ENCODE measurements at regions not wholly inside any gene's neighbourhood (a gene's known extent, or its start where the extent isn't known, plus 50 kb on each side); places are given as distances from the start of the nearest gene placed in this dataset.

DNA sequence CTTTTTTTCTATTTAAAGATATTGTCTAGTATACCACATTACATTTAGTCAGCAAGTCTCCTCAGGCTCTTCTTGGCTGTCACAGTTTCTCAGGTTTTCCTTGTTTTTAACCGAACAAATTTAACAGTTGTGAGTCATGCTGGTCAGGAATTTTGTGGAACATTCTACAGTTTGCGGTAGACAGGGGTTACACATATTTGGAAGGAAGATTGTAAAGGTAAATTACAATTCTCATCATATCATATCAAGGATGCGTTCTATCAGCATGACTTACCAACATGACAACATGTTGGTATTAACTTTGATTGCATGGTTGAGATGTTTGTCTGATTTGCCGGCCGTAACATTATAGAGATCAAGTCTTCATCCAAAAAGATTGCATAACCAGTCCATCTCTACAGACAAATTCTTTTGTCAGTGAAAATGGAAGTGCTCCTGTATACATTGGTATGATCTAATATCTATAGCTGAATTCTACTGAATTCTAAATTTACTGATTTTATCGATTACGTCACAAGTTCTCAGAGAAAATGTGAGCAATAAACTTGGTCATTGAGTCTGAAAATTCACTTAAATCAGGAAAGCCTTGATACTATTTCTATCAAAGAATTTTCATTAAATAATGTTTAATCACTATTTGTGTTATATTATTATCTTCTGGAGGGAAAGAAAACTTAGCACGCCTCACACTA is 664.4 kb upstream of the SLC8A1 start:
- no peak for DNase-seq
- CTCF ChIA-PET = no interaction called here
- Mint-ChIP-seq H3K27ac (no peak overlapping the region), H3K27me3 (no peaks in the 10 kb centered on the region), H3K9me3 (peaks cover 3% of the 10 kb centered on the region), H3K4me3 (no peak overlapping the region), H3K4me1 (no peaks in the 10 kb centered on the region), H3K36me3 (ENCODE audit: low read depth) (no peaks in the 10 kb centered on the region)
- POLR2A ChIA-PET = no interaction called here

GRCh38 chr2:41119489-41119888 is 667.6 kb upstream of the SLC8A1 start:
- H3K36me3 Mint-ChIP-seq (ENCODE audit: low read depth) = no peaks in the 10 kb centered on the region
- CTCF ChIA-PET = no interaction called here
- H3K27ac Mint-ChIP-seq = no peak overlapping the region

GRCh38 chr2:41123341-41123740 is 671.5 kb upstream of the SLC8A1 start:
- ChIA-PET POLR2A (no interaction called here), CTCF (no interaction called here)
- H3K4me1 Mint-ChIP-seq = no peaks in the 10 kb centered on the region
- peaks cover 2% of the 10 kb centered on the region for H3K9me3 Mint-ChIP-seq
- DNase-seq = no peak
- no peak overlapping the region for H3K27ac Mint-ChIP-seq
- no peaks in the 10 kb centered on the region for H3K36me3 Mint-ChIP-seq (ENCODE audit: low read depth)
- H3K27me3 Mint-ChIP-seq = no peaks in the 10 kb centered on the region
- H3K4me3 Mint-ChIP-seq = no peak overlapping the region

More at GRCh38 chr2:41119489-41119888, 667.6 kb upstream of the SLC8A1 start:
- H3K4me1 Mint-ChIP-seq = no peaks in the 10 kb centered on the region
- H3K9me3 Mint-ChIP-seq = peaks cover 2% of the 10 kb centered on the region
- no peaks in the 10 kb centered on the region for H3K27me3 Mint-ChIP-seq
- POLR2A ChIA-PET = no interaction called here
- no peak overlapping the region for H3K4me3 Mint-ChIP-seq
- no peak for DNase-seq

DNA sequence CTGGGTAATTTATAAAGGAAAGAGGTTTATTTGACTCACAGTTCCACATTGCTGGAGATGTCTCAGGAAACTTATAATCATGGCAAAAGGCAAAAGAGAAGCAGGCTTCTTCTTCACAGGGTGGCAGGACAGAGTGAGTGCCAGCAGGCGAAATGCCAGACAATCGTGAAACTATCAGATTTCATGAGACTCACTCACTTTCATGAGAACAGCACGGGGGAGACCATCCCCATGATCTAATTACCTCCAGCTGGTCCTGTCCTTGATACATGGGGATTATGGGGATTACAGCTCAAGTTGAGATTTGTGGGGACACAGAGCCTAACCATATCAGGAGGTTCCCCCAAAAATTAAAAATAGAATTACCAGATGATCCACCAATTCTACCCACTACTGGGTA is 675.5 kb upstream of the SLC8A1 start:
- CTCF ChIA-PET = no interaction called here
- no peak for DNase-seq
- H3K27ac Mint-ChIP-seq = no peak overlapping the region

DNA sequence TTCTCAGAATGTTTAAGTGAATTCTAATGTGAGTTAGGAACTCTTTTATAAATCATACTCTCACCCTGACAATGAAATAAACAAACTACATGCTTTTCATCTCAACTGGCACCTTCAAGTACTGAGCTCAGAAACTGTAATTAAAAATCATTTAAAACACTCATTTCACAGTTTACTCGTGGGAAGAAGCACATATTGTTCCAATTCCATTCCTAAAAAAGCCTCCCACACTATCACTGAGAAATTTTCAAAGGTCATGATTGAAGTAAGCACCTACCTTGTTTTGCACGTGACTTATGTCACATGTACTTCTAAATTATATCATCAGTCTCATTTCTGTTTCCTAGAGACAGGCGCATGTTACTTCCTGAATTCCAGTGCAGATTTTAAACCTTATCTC is 678.1 kb upstream of the SLC8A1 start:
- CTCF ChIA-PET = no interaction called here
- DNase-seq = no peak
- POLR2A ChIA-PET = no interaction called here
- Mint-ChIP-seq H3K9me3 (no peaks in the 10 kb centered on the region), H3K4me3 (no peak overlapping the region), H3K36me3 (ENCODE audit: low read depth) (no peaks in the 10 kb centered on the region), H3K27ac (no peak overlapping the region), H3K4me1 (no peaks in the 10 kb centered on the region), H3K27me3 (no peaks in the 10 kb centered on the region)

More for the DNA sequence above, 675.5 kb upstream of the SLC8A1 start:
- H3K9me3 Mint-ChIP-seq = peaks cover 2% of the 10 kb centered on the region
- no peaks in the 10 kb centered on the region for H3K27me3 Mint-ChIP-seq
- H3K4me1 Mint-ChIP-seq = no peaks in the 10 kb centered on the region
- POLR2A ChIA-PET = no interaction called here
- no peak overlapping the region for H3K4me3 Mint-ChIP-seq
- H3K36me3 Mint-ChIP-seq (ENCODE audit: low read depth) = no peaks in the 10 kb centered on the region

GRCh38 chr2:41137031-41137430 is 685.1 kb upstream of the SLC8A1 start:
- no peak overlapping the region for H3K27ac Mint-ChIP-seq
- POLR2A ChIA-PET = no interaction called here
- no peaks in the 10 kb centered on the region for H3K36me3 Mint-ChIP-seq (ENCODE audit: low read depth)
- no peak for DNase-seq
- CTCF ChIA-PET = no interaction called here
- no peak overlapping the region for H3K4me3 Mint-ChIP-seq
- peaks cover 2% of the 10 kb centered on the region for H3K9me3 Mint-ChIP-seq
- no peaks in the 10 kb centered on the region for H3K27me3 Mint-ChIP-seq
- no peaks in the 10 kb centered on the region for H3K4me1 Mint-ChIP-seq

- Mint-ChIP-seq H3K9me3 (peaks cover 4% of the 10 kb centered on the region), H3K4me3 (no peak overlapping the region), H3K27ac (no peak overlapping the region), H3K27me3 (no peaks in the 10 kb centered on the region), H3K36me3 (ENCODE audit: low read depth) (no peaks in the 10 kb centered on the region), H3K4me1 (no peaks in the 10 kb centered on the region)
- ChIA-PET CTCF (no interaction called here), POLR2A (no interaction called here)
- DNase-seq = no peak
Observed at GRCh38 chr2:41141146-41141791, 689.4 kb upstream of the SLC8A1 start.

DNA sequence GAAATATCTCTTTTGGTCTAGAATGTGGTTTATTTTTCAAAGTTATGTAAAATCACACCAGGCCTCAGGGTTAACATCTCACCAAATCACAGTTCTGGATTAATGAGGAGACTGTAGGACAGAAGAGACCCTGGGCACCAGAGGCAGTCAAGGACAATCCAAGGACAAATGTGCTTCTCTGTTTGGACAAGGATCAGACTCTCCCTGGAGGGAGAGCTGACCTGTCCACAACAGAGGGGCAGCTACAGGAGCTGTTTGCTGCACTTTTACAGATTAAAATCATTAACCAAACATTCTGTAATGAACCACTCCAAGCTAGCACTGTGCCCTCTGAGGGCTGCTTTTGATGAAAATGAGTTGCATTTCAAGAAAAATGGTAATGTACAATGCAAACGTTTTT is 690.6 kb upstream of the SLC8A1 start:
- no peak for DNase-seq
- Mint-ChIP-seq H3K27me3 (no peaks in the 10 kb centered on the region), H3K9me3 (peaks cover 4% of the 10 kb centered on the region), H3K27ac (no peak overlapping the region), H3K36me3 (ENCODE audit: low read depth) (no peaks in the 10 kb centered on the region), H3K4me1 (no peaks in the 10 kb centered on the region), H3K4me3 (no peak overlapping the region)
- POLR2A ChIA-PET = no interaction called here
- CTCF ChIA-PET = no interaction called here

- no peak overlapping the region for H3K4me3 Mint-ChIP-seq
Observed at GRCh38 chr2:41145066-41145465, 693.2 kb upstream of the SLC8A1 start.

DNA sequence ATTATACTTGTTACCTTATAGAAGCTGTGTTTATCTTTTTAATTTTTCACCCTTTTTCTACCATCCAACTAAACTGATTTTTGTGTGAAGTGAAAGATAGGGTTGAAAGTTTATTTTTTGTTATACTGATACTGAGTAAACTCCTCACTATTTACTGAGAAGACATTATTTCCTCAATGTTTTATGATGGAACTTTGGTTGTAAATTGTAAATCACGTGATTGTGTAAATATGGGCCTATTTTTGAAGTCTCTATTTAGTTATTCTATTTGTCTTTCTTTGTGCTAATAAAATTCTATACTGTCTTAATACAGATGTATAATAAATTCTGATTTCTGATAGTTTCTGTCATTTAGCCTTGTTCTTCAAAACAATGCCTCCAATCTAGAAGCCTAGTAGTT is 697.2 kb upstream of the SLC8A1 start:
- no peaks in the 10 kb centered on the region for H3K4me1 Mint-ChIP-seq
- no peaks in the 10 kb centered on the region for H3K27me3 Mint-ChIP-seq
- ChIA-PET POLR2A (no interaction called here), CTCF (no interaction called here)
- no peak for DNase-seq
- no peak overlapping the region for H3K27ac Mint-ChIP-seq
- H3K9me3 Mint-ChIP-seq = peaks cover 4% of the 10 kb centered on the region
- H3K36me3 Mint-ChIP-seq (ENCODE audit: low read depth) = no peaks in the 10 kb centered on the region
- H3K4me3 Mint-ChIP-seq = no peak overlapping the region

More at GRCh38 chr2:41145066-41145465, 693.2 kb upstream of the SLC8A1 start:
- peaks cover 4% of the 10 kb centered on the region for H3K9me3 Mint-ChIP-seq
- no peak for DNase-seq
- no peak overlapping the region for H3K27ac Mint-ChIP-seq
- no peaks in the 10 kb centered on the region for H3K27me3 Mint-ChIP-seq
- ChIA-PET POLR2A (no interaction called here), CTCF (no interaction called here)
- no peaks in the 10 kb centered on the region for H3K4me1 Mint-ChIP-seq
- no peaks in the 10 kb centered on the region for H3K36me3 Mint-ChIP-seq (ENCODE audit: low read depth)

GRCh38 chr2:41151746-41152145 is 699.9 kb upstream of the SLC8A1 start:
- ChIA-PET POLR2A (no interaction called here), CTCF (no interaction called here)
- Mint-ChIP-seq H3K4me3 (no peak overlapping the region), H3K27ac (no peak overlapping the region), H3K36me3 (ENCODE audit: low read depth) (no peaks in the 10 kb centered on the region), H3K27me3 (no peaks in the 10 kb centered on the region), H3K9me3 (peaks cover 5% of the 10 kb centered on the region), H3K4me1 (no peaks in the 10 kb centered on the region)
- no peak for DNase-seq

DNA sequence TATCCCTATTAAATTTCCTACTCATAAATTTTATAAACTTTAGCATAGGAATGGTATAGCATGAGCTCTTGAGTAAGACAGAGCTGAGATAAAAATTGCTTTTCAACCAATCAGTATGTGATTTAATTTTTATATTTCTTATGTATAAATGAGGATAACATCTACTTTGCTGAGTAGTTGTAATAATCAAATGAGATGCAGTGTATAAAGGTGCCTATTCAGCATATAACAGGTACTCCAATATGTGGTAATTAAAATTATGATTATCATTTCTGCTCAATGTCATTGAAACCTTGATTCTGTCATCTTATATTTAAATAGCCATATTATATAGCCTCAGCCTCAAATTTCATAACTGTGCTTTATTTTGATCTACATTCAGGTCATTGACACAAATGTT is 700.4 kb upstream of the SLC8A1 start:
- peaks cover 8% of the 10 kb centered on the region for H3K9me3 Mint-ChIP-seq
- H3K4me3 Mint-ChIP-seq = no peak overlapping the region
- H3K27me3 Mint-ChIP-seq = no peaks in the 10 kb centered on the region
- ChIA-PET POLR2A (no interaction called here), CTCF (no interaction called here)
- H3K36me3 Mint-ChIP-seq (ENCODE audit: low read depth) = no peaks in the 10 kb centered on the region
- DNase-seq = no peak
- H3K27ac Mint-ChIP-seq = no peak overlapping the region
- no peaks in the 10 kb centered on the region for H3K4me1 Mint-ChIP-seq

- ChIA-PET CTCF (no interaction called here), POLR2A (no interaction called here)
- no peak for DNase-seq
- Mint-ChIP-seq H3K4me1 (no peaks in the 10 kb centered on the region), H3K27me3 (no peaks in the 10 kb centered on the region), H3K27ac (no peak overlapping the region), H3K4me3 (no peak overlapping the region), H3K36me3 (ENCODE audit: low read depth) (no peaks in the 10 kb centered on the region), H3K9me3 (peaks cover 3% of the 10 kb centered on the region)
Observed at GRCh38 chr2:41160439-41160838, 708.5 kb upstream of the SLC8A1 start.

GRCh38 chr2:41167014-41167413 is 715.1 kb upstream of the SLC8A1 start:
- ChIA-PET POLR2A (no interaction called here), CTCF (no interaction called here)

More at GRCh38 chr2:41167014-41167413, 715.1 kb upstream of the SLC8A1 start:
- Mint-ChIP-seq H3K4me3 (no peak overlapping the region), H3K27me3 (no peaks in the 10 kb centered on the region), H3K9me3 (no peaks in the 10 kb centered on the region), H3K36me3 (ENCODE audit: low read depth) (no peaks in the 10 kb centered on the region), H3K4me1 (no peaks in the 10 kb centered on the region), H3K27ac (no peak overlapping the region)
- DNase-seq = no peak

All from activated CD4-positive, alpha-beta memory T cell treated with anti-CD3 and anti-CD28 coated beads, Interleukin-2, amount 10 ng/mL, durations not matched to agents 7 days and 5 days (primary cell).